Vagina (tissue), 2 donors: ENCODE measurements at regions not wholly inside any gene's neighbourhood (a gene's known extent, or its start where the extent isn't known, plus 50 kb on each side); places are given as distances from the start of the nearest gene placed in this dataset.
A peak's percentile ranks its signal among the peaks of the same experiment; 100 is the strongest.

ENCODE experiments used
- DNase-seq, 2 donors: peaks; one replicate each; pipeline ENCODE4 v3.0.0-alpha.2; 2017; ENCODE audit errors: extremely low spot score in 2 of 2
- H3K27ac ChIP-seq: fragments of 200-600 bp; sonication (generic); one replicate; pipeline ENCODE4 v1.5.1; 2019
- H3K27me3 ChIP-seq: fragments of 200-600 bp; sonication (generic); one replicate; pipeline ENCODE4 v1.5.1; 2019
- H3K36me3 ChIP-seq, 2 donors: fragments of 200-600 bp; sonication (generic); one replicate each; pipeline ENCODE4 v1.5.1; 2017 to 2019
- H3K4me1 ChIP-seq: fragments of 200-600 bp; sonication (generic); one replicate; pipeline ENCODE4 v1.5.1; 2019
- H3K4me3 ChIP-seq, 2 donors: fragments of 200-600 bp; sonication (generic); 1 replicate in 1 of 2; 2 replicates in 1 of 2; pipeline ENCODE4 v1.5.1; 2016 to 2019
- H3K9me3 ChIP-seq: fragments of 200-600 bp; sonication (generic); one replicate; pipeline ENCODE4 v1.5.1; 2019
- CTCF ChIP-seq, 3 experiments: fragments of 450-650 bp in 2 of 3; fragments of 200-600 bp in 1 of 3; sonication (generic) in 1 of 3; IDR thresholded peaks; one replicate each; pipeline ENCODE4 v1.5.1; 2017 to 2019; ENCODE audit warnings: antibody characterized with exemption in 3 of 3, mild to moderate bottlenecking in 2 of 3, moderate library complexity in 2 of 3
- POLR2A ChIP-seq, 2 donors: fragments of 450-650 bp; IDR thresholded peaks; one replicate each; pipeline ENCODE4 v1.6.1; 2017; ENCODE audit warnings: antibody characterized with exemption in 2 of 2, mild to moderate bottlenecking in 2 of 2, moderate library complexity in 2 of 2
- POLR2AphosphoS5 ChIP-seq, 2 donors: sonication (generic); formaldehyde crosslinking; IDR thresholded peaks; one replicate each; pipeline ENCODE4 v1.9.0; 2017; ENCODE audit warnings: antibody characterized with exemption in 2 of 2, mild to moderate bottlenecking in 2 of 2, low read depth in 1 of 2; ENCODE audit not compliant: insufficient read depth in 1 of 2
- intact Hi-C: fragments of 100-400 bp; cut with DNase I; formaldehyde crosslinking; loops from one replicate; pipeline ENCODE4 v1.15.1; 2023

- no peaks in the 10 kb centered on the region for H3K9me3 ChIP-seq
- DNase-seq: no peak
- no peaks in the 10 kb centered on the region for H3K36me3 ChIP-seq
- intact Hi-C loops: no loop called here
- no peaks in the 10 kb centered on the region for H3K27me3 ChIP-seq
- H3K4me3 ChIP-seq: peak overlapping the region in 1 of 2 donors; percentile 1
- peak overlapping the region; percentile 42 for H3K27ac ChIP-seq
- TF ChIP-seq POLR2AphosphoS5 (IDR thresholded peaks at IDR 0.05; ENCODE audit: insufficient read depth in 1 of 2, low read depth in 1 of 2): no peak
- TF ChIP-seq CTCF (IDR thresholded peaks at IDR 0.05): no peak
- no peak for TF ChIP-seq POLR2A (IDR thresholded peaks at IDR 0.05)
- H3K4me1 ChIP-seq: peaks cover 28% of the 10 kb centered on the region
These were observed 468.4 kb upstream of the HNRNPA3 start for GRCh38 chr2:176744146-176744545.

- no peak for DNase-seq
- H3K4me3 ChIP-seq: no peak overlapping the region
- no peaks in the 10 kb centered on the region for H3K9me3 ChIP-seq
- no peaks in the 10 kb centered on the region for H3K36me3 ChIP-seq
- no peak overlapping the region for H3K27ac ChIP-seq
- no peaks in the 10 kb centered on the region for H3K27me3 ChIP-seq
- peaks cover 33% of the 10 kb centered on the region for H3K4me1 ChIP-seq
- TF ChIP-seq POLR2AphosphoS5 (IDR thresholded peaks at IDR 0.05; ENCODE audit: insufficient read depth in 1 of 2, low read depth in 1 of 2) (no peak), CTCF (IDR thresholded peaks at IDR 0.05) (no peak), POLR2A (IDR thresholded peaks at IDR 0.05) (no peak)
- intact Hi-C loops: no loop called here
These were observed 466.9 kb upstream of the HNRNPA3 start for GRCh38 chr2:176745543-176746200.

DNA sequence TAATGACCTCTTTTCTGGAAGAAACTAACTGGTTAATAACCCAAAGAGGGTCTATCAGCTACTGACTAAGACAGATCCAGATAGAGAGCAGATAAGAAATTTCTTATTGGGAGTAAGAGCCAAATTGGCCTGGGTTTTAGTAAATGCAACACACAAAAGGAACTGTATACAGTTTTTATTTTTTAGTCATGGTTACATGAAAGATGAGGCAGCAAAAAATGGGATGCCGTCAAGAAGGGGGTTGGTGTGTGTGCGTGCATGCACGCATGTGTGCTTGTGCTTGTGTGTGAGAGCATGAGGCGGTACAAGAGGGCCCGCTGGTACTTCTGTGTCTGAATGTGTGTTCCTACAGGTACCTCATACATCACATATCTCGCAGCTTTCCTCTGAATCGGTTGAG lies 466.2 kb upstream of the HNRNPA3 start:
- no peak for DNase-seq
- TF ChIP-seq POLR2A (IDR thresholded peaks at IDR 0.05): no peak
- TF ChIP-seq POLR2AphosphoS5 (IDR thresholded peaks at IDR 0.05; ENCODE audit: insufficient read depth in 1 of 2, low read depth in 1 of 2): no peak
- TF ChIP-seq CTCF (IDR thresholded peaks at IDR 0.05): no peak
- Histone ChIP-seq H3K27me3 (no peaks in the 10 kb centered on the region), H3K4me1 (peaks cover 34% of the 10 kb centered on the region), H3K36me3 (no peaks in the 10 kb centered on the region), H3K27ac (no peak overlapping the region), H3K9me3 (no peaks in the 10 kb centered on the region), H3K4me3 (no peak overlapping the region)
- intact Hi-C loops: no loop called here

- no peaks in the 10 kb centered on the region for H3K36me3 ChIP-seq
- DNase-seq: no peak
- peaks cover 43% of the 10 kb centered on the region for H3K4me1 ChIP-seq
- H3K27ac ChIP-seq: no peak overlapping the region
- H3K27me3 ChIP-seq: no peaks in the 10 kb centered on the region
- no peak overlapping the region for H3K4me3 ChIP-seq
- intact Hi-C loops: no loop called here
- no peaks in the 10 kb centered on the region for H3K9me3 ChIP-seq
- TF ChIP-seq CTCF (IDR thresholded peaks at IDR 0.05) (no peak), POLR2A (IDR thresholded peaks at IDR 0.05) (no peak), POLR2AphosphoS5 (IDR thresholded peaks at IDR 0.05; ENCODE audit: insufficient read depth in 1 of 2, low read depth in 1 of 2) (no peak)
These were observed 465.1 kb upstream of the HNRNPA3 start for GRCh38 chr2:176747506-176747905.

DNA sequence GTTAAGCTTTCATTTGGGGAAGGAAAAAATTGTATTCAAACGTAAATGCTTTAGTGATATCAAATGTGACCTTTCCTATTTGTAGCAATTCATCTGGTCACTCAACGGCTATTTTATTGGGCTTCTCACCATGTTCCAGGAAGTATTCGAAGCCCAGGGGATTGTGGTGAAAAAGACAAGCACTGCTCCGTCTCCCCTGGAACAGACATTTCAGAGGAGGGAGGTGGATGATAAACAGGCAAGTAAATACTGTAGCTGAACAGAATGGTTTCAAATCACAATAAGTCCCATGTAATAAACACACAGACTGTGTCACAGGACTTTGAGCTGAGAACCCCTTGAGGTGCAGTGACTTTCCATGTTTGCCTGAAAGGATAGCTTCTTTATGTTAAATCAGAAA lies 464.7 kb upstream of the HNRNPA3 start:
- intact Hi-C loops: no loop called here
- Histone ChIP-seq H3K9me3 (no peaks in the 10 kb centered on the region), H3K36me3 (no peaks in the 10 kb centered on the region), H3K27ac (peak overlapping the region; percentile 51), H3K27me3 (no peaks in the 10 kb centered on the region), H3K4me1 (peaks cover 47% of the 10 kb centered on the region), H3K4me3 (no peak overlapping the region)
- no peak for TF ChIP-seq POLR2A (IDR thresholded peaks at IDR 0.05)
- no peak for TF ChIP-seq POLR2AphosphoS5 (IDR thresholded peaks at IDR 0.05; ENCODE audit: insufficient read depth in 1 of 2, low read depth in 1 of 2)
- TF ChIP-seq CTCF (IDR thresholded peaks at IDR 0.05): no peak
- no peak for DNase-seq
